H1 (cell line): ENCODE measurements at regions not wholly inside any gene's neighbourhood (a gene's known extent, or its start where the extent isn't known, plus 50 kb on each side); places are given as distances from the start of the nearest gene placed in this dataset.

Experiments
- TF ChIP-seq, protein P1 (sequence below): fragments of 300-600 bp; sonication (generic); IDR thresholded peaks from 2 replicates; pipeline ENCODE4 v1.7.1; 2012; ENCODE audit warnings: low read length, moderate library complexity, mild to moderate bottlenecking, inconsistent platforms; ENCODE audit not compliant: insufficient replicate concordance

DNA sequence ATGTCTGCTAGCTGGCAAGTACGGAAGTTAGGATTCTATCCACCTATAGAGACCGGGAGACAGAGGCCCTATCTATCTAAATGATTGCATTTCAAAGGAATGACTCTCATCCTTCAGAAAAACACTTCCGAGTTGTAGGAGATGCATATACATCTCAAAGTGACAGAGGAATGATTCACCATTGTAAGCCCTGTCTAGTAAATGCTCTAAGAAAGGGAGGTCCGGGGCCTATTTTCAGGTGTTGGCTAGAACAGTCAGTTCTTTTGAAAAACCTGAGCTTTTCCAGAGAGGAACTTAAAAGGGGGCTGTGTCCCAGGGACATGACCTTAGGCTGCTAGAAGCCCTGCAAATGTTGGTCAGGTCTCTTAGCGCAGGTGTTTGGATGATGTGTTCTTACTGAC, 262.9 kb upstream of the IL1RAPL1 start (continued):
- TF ChIP-seq, protein P1, sequence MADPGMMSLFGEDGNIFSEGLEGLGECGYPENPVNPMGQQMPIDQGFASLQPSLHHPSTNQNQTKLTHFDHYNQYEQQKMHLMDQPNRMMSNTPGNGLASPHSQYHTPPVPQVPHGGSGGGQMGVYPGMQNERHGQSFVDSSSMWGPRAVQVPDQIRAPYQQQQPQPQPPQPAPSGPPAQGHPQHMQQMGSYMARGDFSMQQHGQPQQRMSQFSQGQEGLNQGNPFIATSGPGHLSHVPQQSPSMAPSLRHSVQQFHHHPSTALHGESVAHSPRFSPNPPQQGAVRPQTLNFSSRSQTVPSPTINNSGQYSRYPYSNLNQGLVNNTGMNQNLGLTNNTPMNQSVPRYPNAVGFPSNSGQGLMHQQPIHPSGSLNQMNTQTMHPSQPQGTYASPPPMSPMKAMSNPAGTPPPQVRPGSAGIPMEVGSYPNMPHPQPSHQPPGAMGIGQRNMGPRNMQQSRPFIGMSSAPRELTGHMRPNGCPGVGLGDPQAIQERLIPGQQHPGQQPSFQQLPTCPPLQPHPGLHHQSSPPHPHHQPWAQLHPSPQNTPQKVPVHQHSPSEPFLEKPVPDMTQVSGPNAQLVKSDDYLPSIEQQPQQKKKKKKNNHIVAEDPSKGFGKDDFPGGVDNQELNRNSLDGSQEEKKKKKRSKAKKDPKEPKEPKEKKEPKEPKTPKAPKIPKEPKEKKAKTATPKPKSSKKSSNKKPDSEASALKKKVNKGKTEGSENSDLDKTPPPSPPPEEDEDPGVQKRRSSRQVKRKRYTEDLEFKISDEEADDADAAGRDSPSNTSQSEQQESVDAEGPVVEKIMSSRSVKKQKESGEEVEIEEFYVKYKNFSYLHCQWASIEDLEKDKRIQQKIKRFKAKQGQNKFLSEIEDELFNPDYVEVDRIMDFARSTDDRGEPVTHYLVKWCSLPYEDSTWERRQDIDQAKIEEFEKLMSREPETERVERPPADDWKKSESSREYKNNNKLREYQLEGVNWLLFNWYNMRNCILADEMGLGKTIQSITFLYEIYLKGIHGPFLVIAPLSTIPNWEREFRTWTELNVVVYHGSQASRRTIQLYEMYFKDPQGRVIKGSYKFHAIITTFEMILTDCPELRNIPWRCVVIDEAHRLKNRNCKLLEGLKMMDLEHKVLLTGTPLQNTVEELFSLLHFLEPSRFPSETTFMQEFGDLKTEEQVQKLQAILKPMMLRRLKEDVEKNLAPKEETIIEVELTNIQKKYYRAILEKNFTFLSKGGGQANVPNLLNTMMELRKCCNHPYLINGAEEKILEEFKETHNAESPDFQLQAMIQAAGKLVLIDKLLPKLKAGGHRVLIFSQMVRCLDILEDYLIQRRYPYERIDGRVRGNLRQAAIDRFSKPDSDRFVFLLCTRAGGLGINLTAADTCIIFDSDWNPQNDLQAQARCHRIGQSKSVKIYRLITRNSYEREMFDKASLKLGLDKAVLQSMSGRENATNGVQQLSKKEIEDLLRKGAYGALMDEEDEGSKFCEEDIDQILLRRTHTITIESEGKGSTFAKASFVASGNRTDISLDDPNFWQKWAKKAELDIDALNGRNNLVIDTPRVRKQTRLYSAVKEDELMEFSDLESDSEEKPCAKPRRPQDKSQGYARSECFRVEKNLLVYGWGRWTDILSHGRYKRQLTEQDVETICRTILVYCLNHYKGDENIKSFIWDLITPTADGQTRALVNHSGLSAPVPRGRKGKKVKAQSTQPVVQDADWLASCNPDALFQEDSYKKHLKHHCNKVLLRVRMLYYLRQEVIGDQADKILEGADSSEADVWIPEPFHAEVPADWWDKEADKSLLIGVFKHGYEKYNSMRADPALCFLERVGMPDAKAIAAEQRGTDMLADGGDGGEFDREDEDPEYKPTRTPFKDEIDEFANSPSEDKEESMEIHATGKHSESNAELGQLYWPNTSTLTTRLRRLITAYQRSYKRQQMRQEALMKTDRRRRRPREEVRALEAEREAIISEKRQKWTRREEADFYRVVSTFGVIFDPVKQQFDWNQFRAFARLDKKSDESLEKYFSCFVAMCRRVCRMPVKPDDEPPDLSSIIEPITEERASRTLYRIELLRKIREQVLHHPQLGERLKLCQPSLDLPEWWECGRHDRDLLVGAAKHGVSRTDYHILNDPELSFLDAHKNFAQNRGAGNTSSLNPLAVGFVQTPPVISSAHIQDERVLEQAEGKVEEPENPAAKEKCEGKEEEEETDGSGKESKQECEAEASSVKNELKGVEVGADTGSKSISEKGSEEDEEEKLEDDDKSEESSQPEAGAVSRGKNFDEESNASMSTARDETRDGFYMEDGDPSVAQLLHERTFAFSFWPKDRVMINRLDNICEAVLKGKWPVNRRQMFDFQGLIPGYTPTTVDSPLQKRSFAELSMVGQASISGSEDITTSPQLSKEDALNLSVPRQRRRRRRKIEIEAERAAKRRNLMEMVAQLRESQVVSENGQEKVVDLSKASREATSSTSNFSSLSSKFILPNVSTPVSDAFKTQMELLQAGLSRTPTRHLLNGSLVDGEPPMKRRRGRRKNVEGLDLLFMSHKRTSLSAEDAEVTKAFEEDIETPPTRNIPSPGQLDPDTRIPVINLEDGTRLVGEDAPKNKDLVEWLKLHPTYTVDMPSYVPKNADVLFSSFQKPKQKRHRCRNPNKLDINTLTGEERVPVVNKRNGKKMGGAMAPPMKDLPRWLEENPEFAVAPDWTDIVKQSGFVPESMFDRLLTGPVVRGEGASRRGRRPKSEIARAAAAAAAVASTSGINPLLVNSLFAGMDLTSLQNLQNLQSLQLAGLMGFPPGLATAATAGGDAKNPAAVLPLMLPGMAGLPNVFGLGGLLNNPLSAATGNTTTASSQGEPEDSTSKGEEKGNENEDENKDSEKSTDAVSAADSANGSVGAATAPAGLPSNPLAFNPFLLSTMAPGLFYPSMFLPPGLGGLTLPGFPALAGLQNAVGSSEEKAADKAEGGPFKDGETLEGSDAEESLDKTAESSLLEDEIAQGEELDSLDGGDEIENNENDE, result no peak
